Neuronal stem cell (in vitro differentiated cells): ENCODE measurements at regions not wholly inside any gene's neighbourhood (a gene's known extent, or its start where the extent isn't known, plus 50 kb on each side); places are given as distances from the start of the nearest gene placed in this dataset.

Experiments
- DNase-seq: peaks from one replicate; pipeline ENCODE4 v3.0.0-alpha.2; 2013; ENCODE audit warnings: low spot score
- H2AFZ ChIP-seq: one replicate; pipeline ENCODE4 v1.6.1; 2013; ENCODE audit warnings: mild to moderate bottlenecking, low read length, inconsistent platforms
- H2AK5ac ChIP-seq: 2 replicates; pipeline ENCODE4 v1.6.1; 2013; ENCODE audit warnings: low read depth, mild to moderate bottlenecking, inconsistent platforms, low read length, moderate library complexity, mixed read lengths
- H2BK120ac ChIP-seq: 2 replicates; pipeline ENCODE4 v1.6.1; 2013; ENCODE audit warnings: low read depth, mild to moderate bottlenecking, inconsistent platforms, low read length, moderate library complexity, mixed read lengths
- H2BK12ac ChIP-seq: one replicate; pipeline ENCODE4 v1.6.1; 2013; ENCODE audit warnings: low read length, inconsistent platforms
- H2BK15ac ChIP-seq: 2 replicates; pipeline ENCODE4 v1.6.1; 2013; ENCODE audit warnings: mild to moderate bottlenecking, low read length, inconsistent platforms, mixed read lengths
- H2BK5ac ChIP-seq: one replicate; pipeline ENCODE4 v1.6.1; 2013; ENCODE audit warnings: inconsistent platforms, mild to moderate bottlenecking, low read length, moderate library complexity
- H3K14ac ChIP-seq: one replicate; pipeline ENCODE4 v1.6.1; 2013; ENCODE audit warnings: low read length, inconsistent platforms
- H3K18ac ChIP-seq: 2 replicates; pipeline ENCODE4 v1.6.1; 2013; ENCODE audit warnings: low read length, inconsistent platforms
- H3K23ac ChIP-seq: 2 replicates; pipeline ENCODE4 v1.6.1; 2013; ENCODE audit warnings: low read depth, mild to moderate bottlenecking, mixed read lengths, low read length, inconsistent platforms; ENCODE audit not compliant: poor library complexity
- H3K27ac ChIP-seq: replicated peaks from 3 replicates; pipeline ENCODE4 v1.5.1; 2013; ENCODE audit warnings: low read length, inconsistent platforms
- H3K27me3 ChIP-seq, 3 experiments: 2 replicates each; pipeline ENCODE4 v1.6.1; 2013; ENCODE audit warnings: low read length in 3 of 3, mild to moderate bottlenecking in 2 of 3, inconsistent platforms in 1 of 3, low read depth in 1 of 3, mixed read lengths in 1 of 3, moderate library complexity in 1 of 3; ENCODE audit not compliant: control insufficient read depth in 3 of 3, insufficient read depth in 3 of 3
- H3K36me3 ChIP-seq, 2 donors: replicated peaks in 1 of 2; 2 replicates each; pipeline ENCODE4 v1.6.1; 2013; ENCODE audit warnings: low read length in 2 of 2; ENCODE audit not compliant: control insufficient read depth in 2 of 2, insufficient read depth in 2 of 2
- H3K4ac ChIP-seq: 2 replicates; pipeline ENCODE4 v1.6.1; 2013; ENCODE audit warnings: inconsistent platforms, mild to moderate bottlenecking, low read length, moderate library complexity
- H3K4me1 ChIP-seq, 2 donors: 1 replicate in 1 of 2; 2 replicates in 1 of 2; pipeline ENCODE4 v1.6.1; 2013; ENCODE audit warnings: low read length in 2 of 2, low read depth in 1 of 2; ENCODE audit not compliant: control insufficient read depth in 2 of 2, insufficient read depth in 1 of 2
- H3K4me2 ChIP-seq: one replicate; pipeline ENCODE4 v1.6.1; 2013; ENCODE audit warnings: mild to moderate bottlenecking, low read length, inconsistent platforms; ENCODE audit not compliant: insufficient read depth, poor library complexity, severe bottlenecking
- H3K4me3 ChIP-seq, 2 donors: 2 replicates each; pipeline ENCODE4 v1.5.1; 2013; ENCODE audit warnings: low read length in 2 of 2, mild to moderate bottlenecking in 2 of 2, inconsistent platforms in 1 of 2, moderate library complexity in 1 of 2
- H3K79me1 ChIP-seq: one replicate; pipeline ENCODE4 v1.6.1; 2013; ENCODE audit warnings: low read depth, mild to moderate bottlenecking, inconsistent platforms, low read length, moderate library complexity
- H3K9ac ChIP-seq: one replicate; pipeline ENCODE4 v1.6.1; 2013; ENCODE audit warnings: mild to moderate bottlenecking, low read depth, low read length, inconsistent platforms; ENCODE audit not compliant: poor library complexity
- H3K9me3 ChIP-seq, 2 donors: replicated peaks in 1 of 2; 2 replicates each; pipeline versions ENCODE3 to v1.6.1; 2013; ENCODE audit warnings: low read length in 2 of 2, mild to moderate bottlenecking in 2 of 2, inconsistent platforms in 1 of 2, low read depth in 1 of 2, mixed read lengths in 1 of 2, moderate library complexity in 1 of 2; ENCODE audit not compliant: control insufficient read depth in 2 of 2, insufficient read depth in 1 of 2
- H4K8ac ChIP-seq: one replicate; pipeline ENCODE4 v1.6.1; 2013; ENCODE audit warnings: low read depth, mild to moderate bottlenecking, inconsistent platforms, low read length, moderate library complexity
- H4K91ac ChIP-seq: one replicate; pipeline ENCODE4 v1.6.1; 2013; ENCODE audit warnings: low read length, low read depth, mild to moderate bottlenecking, inconsistent platforms; ENCODE audit not compliant: poor library complexity
- whole genome bisulfite sequencing, 2 donors: extraction: QIAGEN DNeasy Blood & Tissue Kit; methylation state at CpG; one replicate each; pipeline ENCODE4 v1.1.7; 2013; ENCODE audit warnings: missing lambda C conversion rate in 2 of 2, mixed read lengths in 1 of 2; ENCODE audit not compliant: insufficient read length in 2 of 2, insufficient replicate concordance in 1 of 2; ENCODE audit errors: extremely low coverage in 2 of 2; 5-methylcytosine and 5-hydroxymethylcytosine counted together

- no CpG with 5 or more reads among the region's 5 CpGs for WGBS, 2 donors
- Histone ChIP-seq H3K4me3 (no peak overlapping the region), H3K4ac (no peak overlapping the region), H3K79me1 (no peaks in the 10 kb centered on the region), H3K9ac (no peak overlapping the region), H2AK5ac (no peak overlapping the region), H2BK15ac (no peak overlapping the region), H3K27me3 (no peaks in the 10 kb centered on the region), H2BK120ac (no peak overlapping the region), H3K18ac (no peak overlapping the region), H4K91ac (no peak overlapping the region), H2BK5ac (no peak overlapping the region), H2AFZ (no peak overlapping the region), H3K4me2 (no peak overlapping the region), H4K8ac (no peak overlapping the region), H3K9me3 (peaks cover 0 to 3% of the 10 kb centered on the region in 2 donors), H3K27ac (no peak overlapping the region), H2BK12ac (no peak overlapping the region), H3K14ac (no peak overlapping the region), H3K23ac (no peak overlapping the region), H3K4me1 (peaks cover 0 to 6% of the 10 kb centered on the region in 2 donors), H3K36me3 (no peaks in the 10 kb centered on the region)
- no peak for DNase-seq
These were observed 352.0 kb downstream of the IRS1 start for GRCh38 chr2:226447338-226448300.

DNA sequence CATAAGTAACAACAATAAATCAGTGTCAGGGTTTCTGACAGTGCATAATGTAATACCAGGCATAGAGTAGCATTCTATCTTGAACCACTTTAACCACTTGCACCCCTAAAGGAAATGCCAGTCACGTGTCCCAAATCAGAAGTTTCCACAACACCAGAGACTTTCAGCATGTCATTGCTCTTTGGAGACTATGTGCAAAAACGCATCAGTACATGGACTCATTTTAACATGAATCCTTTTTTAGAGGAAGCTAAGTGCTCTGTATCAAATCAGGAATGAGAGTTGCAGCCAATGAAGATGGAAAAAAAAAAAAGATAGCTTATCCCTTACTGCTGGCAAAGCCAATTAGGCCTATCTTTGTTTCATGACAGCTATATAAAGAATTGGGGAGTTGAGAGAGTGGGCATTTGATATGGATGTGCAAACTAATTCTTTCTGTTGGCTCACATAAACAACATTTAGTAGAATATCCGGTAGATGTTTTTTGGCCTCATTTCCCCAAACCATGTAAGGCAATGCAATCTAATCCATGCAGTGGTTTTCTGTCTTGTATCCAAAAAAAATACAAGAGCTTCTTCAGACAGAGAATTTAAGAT is 353.1 kb downstream of the IRS1 start:
- H2AFZ ChIP-seq = no peak overlapping the region
- no peaks in the 10 kb centered on the region for H3K9me3 ChIP-seq
- no peak overlapping the region for H3K4ac ChIP-seq
- no peak overlapping the region for H4K8ac ChIP-seq
- peaks cover 0 to 2% of the 10 kb centered on the region in 2 donors for H3K4me1 ChIP-seq
- no peaks in the 10 kb centered on the region for H3K36me3 ChIP-seq
- no peak overlapping the region for H3K14ac ChIP-seq
- H3K4me2 ChIP-seq = no peak overlapping the region
- H3K4me3 ChIP-seq = no peak overlapping the region
- no peak overlapping the region for H4K91ac ChIP-seq
- H2BK5ac ChIP-seq = no peak overlapping the region
- H2BK12ac ChIP-seq = no peak overlapping the region
- H3K18ac ChIP-seq = no peak overlapping the region
- no peak overlapping the region for H3K27ac ChIP-seq
- no peak overlapping the region for H3K23ac ChIP-seq
- H2BK15ac ChIP-seq = no peak overlapping the region
- DNase-seq = no peak
- no peaks in the 10 kb centered on the region for H3K27me3 ChIP-seq
- no peak overlapping the region for H2AK5ac ChIP-seq
- no peak overlapping the region for H2BK120ac ChIP-seq
- H3K79me1 ChIP-seq = no peaks in the 10 kb centered on the region
- H3K9ac ChIP-seq = no peak overlapping the region
- WGBS, 2 donors = no CpG with 5 or more reads among the region's 3 CpGs

GRCh38 chr2:226445216-226445861 is 354.3 kb downstream of the IRS1 start:
- no peaks in the 10 kb centered on the region for H3K4me1 ChIP-seq
- no peak overlapping the region for H3K14ac ChIP-seq
- H4K8ac ChIP-seq = no peak overlapping the region
- H3K27ac ChIP-seq = no peak overlapping the region
- no peaks in the 10 kb centered on the region for H3K9me3 ChIP-seq
- no peak overlapping the region for H2BK12ac ChIP-seq
- H3K36me3 ChIP-seq = no peaks in the 10 kb centered on the region
- H2BK120ac ChIP-seq = no peak overlapping the region
- H2AK5ac ChIP-seq = no peak overlapping the region
- WGBS, 2 donors = no CpG with 5 or more reads among the region's 5 CpGs
- no peaks in the 10 kb centered on the region for H3K27me3 ChIP-seq
- H3K18ac ChIP-seq = no peak overlapping the region
- no peak for DNase-seq
- no peak overlapping the region for H3K4me2 ChIP-seq
- no peaks in the 10 kb centered on the region for H3K79me1 ChIP-seq
- H3K4me3 ChIP-seq = no peak overlapping the region
- no peak overlapping the region for H2AFZ ChIP-seq
- no peak overlapping the region for H2BK15ac ChIP-seq
- H3K9ac ChIP-seq = no peak overlapping the region
- H4K91ac ChIP-seq = no peak overlapping the region
- no peak overlapping the region for H2BK5ac ChIP-seq
- H3K4ac ChIP-seq = no peak overlapping the region
- H3K23ac ChIP-seq = no peak overlapping the region

DNA sequence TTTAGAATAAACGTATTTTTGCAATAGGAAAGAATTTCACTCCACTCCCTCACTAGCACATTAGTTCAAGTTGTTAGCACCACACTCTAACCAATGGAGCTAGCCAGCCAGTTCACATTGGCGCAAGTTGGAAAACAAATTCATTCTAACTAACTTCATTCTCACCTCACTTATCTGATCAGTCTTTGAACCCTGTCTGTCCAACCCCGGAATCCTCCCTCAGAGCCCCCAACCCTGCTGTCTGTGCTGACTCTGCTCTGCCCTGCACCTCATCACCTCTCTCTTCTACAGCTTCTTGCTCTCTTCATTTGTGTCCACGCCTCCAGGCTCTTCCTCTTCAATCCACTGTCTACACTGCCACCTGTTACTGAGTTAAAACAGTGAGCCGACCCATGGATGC is 356.5 kb downstream of the IRS1 start:
- Histone ChIP-seq H2BK120ac (no peak overlapping the region), H3K4me1 (no peaks in the 10 kb centered on the region)
- WGBS, 2 donors = no CpG with 5 or more reads among the region's 5 CpGs

More for the DNA sequence above, 356.5 kb downstream of the IRS1 start:
- no peak overlapping the region for H3K4me3 ChIP-seq
- H3K4ac ChIP-seq = no peak overlapping the region
- no peak overlapping the region for H3K4me2 ChIP-seq
- no peak overlapping the region for H3K14ac ChIP-seq
- H3K9me3 ChIP-seq = no peaks in the 10 kb centered on the region
- no peak overlapping the region for H2BK15ac ChIP-seq
- no peak overlapping the region for H2BK12ac ChIP-seq
- no peaks in the 10 kb centered on the region for H3K27me3 ChIP-seq
- H3K9ac ChIP-seq = no peak overlapping the region
- H3K79me1 ChIP-seq = no peaks in the 10 kb centered on the region
- H2AK5ac ChIP-seq = no peak overlapping the region
- no peak for DNase-seq
- no peak overlapping the region for H4K91ac ChIP-seq
- H3K18ac ChIP-seq = no peak overlapping the region
- H3K36me3 ChIP-seq = no peaks in the 10 kb centered on the region
- H4K8ac ChIP-seq = no peak overlapping the region
- no peak overlapping the region for H2BK5ac ChIP-seq
- H3K27ac ChIP-seq = no peak overlapping the region
- peak overlapping the region; percentile 32 for H3K23ac ChIP-seq
- no peak overlapping the region for H2AFZ ChIP-seq
